HL-60 (cell line): ENCODE measurements at regions not wholly inside any gene's neighbourhood (a gene's known extent, or its start where the extent isn't known, plus 50 kb on each side); places are given as distances from the start of the nearest gene placed in this dataset.

Source experiments
- DNase-seq, 2 experiments: peaks; one replicate each; pipeline ENCODE4 v3.0.0-alpha.2; 2010 to 2020; ENCODE audit warnings: low read depth in 1 of 2, low spot score in 1 of 2
- H3K27ac ChIP-seq: fragments of 250-450 bp; sonication (Bioruptor Pico); replicated peaks from 2 replicates; pipeline ENCODE4 v1.5.1; 2020; ENCODE audit warnings: mild to moderate bottlenecking, moderate library complexity
- H3K27me3 ChIP-seq: fragments of 250-450 bp; sonication (Bioruptor Pico); 2 replicates; pipeline ENCODE4 v1.5.1; 2021; ENCODE audit warnings: mild to moderate bottlenecking, moderate library complexity; ENCODE audit not compliant: insufficient read depth, poor library complexity, severe bottlenecking
- H3K4me3 ChIP-seq: replicated peaks from 2 replicates; pipeline ENCODE4 v1.5.1; 2011; ENCODE audit warnings: mild to moderate bottlenecking, control low read depth, low read length; ENCODE audit not compliant: insufficient read depth
- CTCF ChIP-seq: IDR thresholded peaks from one replicate; pipeline ENCODE4 v1.5.1; 2011; ENCODE audit warnings: low read length, control low read depth, inconsistent platforms; ENCODE audit not compliant: insufficient read depth
- GABPA ChIP-seq: IDR thresholded peaks from 2 replicates; pipeline ENCODE4 v1.6.1; 2012; ENCODE audit warnings: low read depth
- POLR2AphosphoS5 ChIP-seq: IDR thresholded peaks from 2 replicates; pipeline ENCODE4 v1.6.1; 2012; ENCODE audit warnings: low read depth
- SPI1 ChIP-seq: IDR thresholded peaks from 2 replicates; pipeline ENCODE4 v1.6.1; 2012; ENCODE audit warnings: low read depth, mild to moderate bottlenecking, borderline replicate concordance
- TF ChIP-seq, protein P1 (sequence below): IDR thresholded peaks from 2 replicates; pipeline ENCODE4 v1.6.1; 2012; ENCODE audit warnings: low read depth; ENCODE audit not compliant: insufficient replicate concordance

- H3K4me3 ChIP-seq: no peak overlapping the region
- TF ChIP-seq SPI1 (no peak), POLR2AphosphoS5 (no peak), GABPA (no peak), CTCF (no peak)
- TF ChIP-seq, protein P1, sequence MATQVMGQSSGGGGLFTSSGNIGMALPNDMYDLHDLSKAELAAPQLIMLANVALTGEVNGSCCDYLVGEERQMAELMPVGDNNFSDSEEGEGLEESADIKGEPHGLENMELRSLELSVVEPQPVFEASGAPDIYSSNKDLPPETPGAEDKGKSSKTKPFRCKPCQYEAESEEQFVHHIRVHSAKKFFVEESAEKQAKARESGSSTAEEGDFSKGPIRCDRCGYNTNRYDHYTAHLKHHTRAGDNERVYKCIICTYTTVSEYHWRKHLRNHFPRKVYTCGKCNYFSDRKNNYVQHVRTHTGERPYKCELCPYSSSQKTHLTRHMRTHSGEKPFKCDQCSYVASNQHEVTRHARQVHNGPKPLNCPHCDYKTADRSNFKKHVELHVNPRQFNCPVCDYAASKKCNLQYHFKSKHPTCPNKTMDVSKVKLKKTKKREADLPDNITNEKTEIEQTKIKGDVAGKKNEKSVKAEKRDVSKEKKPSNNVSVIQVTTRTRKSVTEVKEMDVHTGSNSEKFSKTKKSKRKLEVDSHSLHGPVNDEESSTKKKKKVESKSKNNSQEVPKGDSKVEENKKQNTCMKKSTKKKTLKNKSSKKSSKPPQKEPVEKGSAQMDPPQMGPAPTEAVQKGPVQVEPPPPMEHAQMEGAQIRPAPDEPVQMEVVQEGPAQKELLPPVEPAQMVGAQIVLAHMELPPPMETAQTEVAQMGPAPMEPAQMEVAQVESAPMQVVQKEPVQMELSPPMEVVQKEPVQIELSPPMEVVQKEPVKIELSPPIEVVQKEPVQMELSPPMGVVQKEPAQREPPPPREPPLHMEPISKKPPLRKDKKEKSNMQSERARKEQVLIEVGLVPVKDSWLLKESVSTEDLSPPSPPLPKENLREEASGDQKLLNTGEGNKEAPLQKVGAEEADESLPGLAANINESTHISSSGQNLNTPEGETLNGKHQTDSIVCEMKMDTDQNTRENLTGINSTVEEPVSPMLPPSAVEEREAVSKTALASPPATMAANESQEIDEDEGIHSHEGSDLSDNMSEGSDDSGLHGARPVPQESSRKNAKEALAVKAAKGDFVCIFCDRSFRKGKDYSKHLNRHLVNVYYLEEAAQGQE: no peak
- no peak for DNase-seq
- H3K27ac ChIP-seq: no peak overlapping the region
- H3K27me3 ChIP-seq: no peaks in the 10 kb centered on the region
These were observed 1569.0 kb downstream of the OLFM4 start for GRCh38 chr13:54597540-54598088.

DNA sequence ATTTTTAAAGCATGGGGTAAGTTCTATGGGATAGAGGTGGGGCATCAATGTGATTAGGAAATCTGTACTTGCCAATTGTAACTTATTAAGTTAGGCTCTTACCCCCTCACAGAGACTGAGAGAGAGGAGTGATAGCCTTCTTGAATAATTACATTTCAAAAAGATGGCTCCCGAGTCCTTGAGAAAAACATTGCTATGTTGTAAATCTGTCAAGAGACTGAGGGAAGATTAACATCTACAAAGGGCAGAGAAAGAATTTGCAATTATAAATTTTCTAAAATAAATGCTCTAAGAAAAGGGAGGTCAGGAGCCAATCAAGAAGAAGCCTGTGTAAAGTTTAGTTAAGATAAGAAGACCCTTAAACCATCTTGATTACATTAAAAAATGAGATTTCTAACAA is 1570.8 kb downstream of the OLFM4 start:
- no peak for DNase-seq
- no peak for TF ChIP-seq CTCF
- TF ChIP-seq, protein P1: no peak
- no peak for TF ChIP-seq POLR2AphosphoS5
- TF ChIP-seq SPI1: no peak
- TF ChIP-seq GABPA: no peak
- Histone ChIP-seq H3K27me3 (no peaks in the 10 kb centered on the region), H3K27ac (no peak overlapping the region), H3K4me3 (no peak overlapping the region)

GRCh38 chr13:54606944-54607343 is 1578.3 kb downstream of the OLFM4 start:
- DNase-seq: no peak
- TF ChIP-seq GABPA (no peak), SPI1 (no peak), POLR2AphosphoS5 (no peak), CTCF (no peak)
- TF ChIP-seq, protein P1: no peak
- Histone ChIP-seq H3K27ac (no peak overlapping the region), H3K4me3 (no peak overlapping the region), H3K27me3 (no peaks in the 10 kb centered on the region)
